SH-SY5Y (cell line): ENCODE measurements at regions not wholly inside any gene's neighbourhood (a gene's known extent, or its start where the extent isn't known, plus 50 kb on each side); places are given as distances from the start of the nearest gene placed in this dataset.

Experiments
- GATA2 ChIP-seq: IDR thresholded peaks from 2 replicates; pipeline ENCODE4 v1.6.1; 2011; ENCODE audit warnings: mild to moderate bottlenecking, low read depth, low read length
- GATA3 ChIP-seq: IDR thresholded peaks from 2 replicates; pipeline ENCODE4 v1.6.1; 2011; ENCODE audit warnings: low read depth, mild to moderate bottlenecking, low read length, moderate library complexity

- no peak for TF ChIP-seq GATA2
- TF ChIP-seq GATA3, result no peak
Observed at GRCh38 chr7:81231301-81231838, 312.5 kb upstream of the SEMA3C start.
